Erythroblast (primary cell): ENCODE measurements at regions not wholly inside any gene's neighbourhood (a gene's known extent, or its start where the extent isn't known, plus 50 kb on each side); places are given as distances from the start of the nearest gene placed in this dataset.

ENCODE experiments used
- GATA1 ChIP-seq: IDR thresholded peaks from 2 replicates; pipeline ENCODE4 v1.6.1; 2011; ENCODE audit warnings: low read depth, mild to moderate bottlenecking, control low read depth, low read length, moderate library complexity
- POLR2A ChIP-seq: IDR thresholded peaks from 2 replicates; pipeline ENCODE4 v1.6.1; 2011; ENCODE audit warnings: mild to moderate bottlenecking, low read length

GRCh38 chr1:118484893-118485292 lies 299.9 kb upstream of the SPAG17 start:
- TF ChIP-seq POLR2A, result no peak
- TF ChIP-seq GATA1, result no peak
